Heart right ventricle (tissue), 16 donors: ENCODE measurements at regions not wholly inside any gene's neighbourhood (a gene's known extent, or its start where the extent isn't known, plus 50 kb on each side); places are given as distances from the start of the nearest gene placed in this dataset.

Experiments used
- ATAC-seq, 8 donors: fragments of 200-7000 bp; cut with Tn5 transposase; one replicate each; pipeline ENCODE4 v1.9.1; 2020; ENCODE audit warnings: mild to moderate bottlenecking in 8 of 8, moderate library complexity in 8 of 8, moderate number of reproducible peaks in 1 of 8
- DNase-seq, 2 donors: peaks; one replicate each; pipeline ENCODE4 v3.0.0-alpha.2; 2020
- H3K27ac ChIP-seq, 10 donors: fragments of 200-600 bp; sonication (generic) in 2 of 10; one replicate each; pipeline versions ENCODE4 v1.5.0 to v1.8.0; 2020 to 2022; ENCODE audit warnings: mild to moderate bottlenecking in 3 of 10
- H3K27me3 ChIP-seq, 7 donors: fragments of 200-600 bp; one replicate each; pipeline ENCODE4 v1.8.0; 2021 to 2022; ENCODE audit warnings: mild to moderate bottlenecking in 2 of 7
- H3K36me3 ChIP-seq, 9 donors: fragments of 200-600 bp; sonication (generic) in 1 of 9; one replicate each; pipeline versions ENCODE4 v1.5.0 to v1.8.0; 2020 to 2022; ENCODE audit warnings: mild to moderate bottlenecking in 2 of 9
- H3K4me1 ChIP-seq, 9 donors: fragments of 200-600 bp; sonication (generic) in 1 of 9; one replicate each; pipeline versions ENCODE4 v1.5.0 to v1.8.0; 2020 to 2022; ENCODE audit warnings: mild to moderate bottlenecking in 4 of 9
- H3K4me3 ChIP-seq, 10 donors: fragments of 200-600 bp; sonication (generic) in 2 of 10; one replicate each; pipeline versions ENCODE4 v1.5.0 to v1.8.0; 2020 to 2022; ENCODE audit warnings: mild to moderate bottlenecking in 7 of 10, moderate library complexity in 2 of 10
- H3K9me3 ChIP-seq, 11 donors: fragments of 200-600 bp in 10 of 11; sonication (generic) in 2 of 11; one replicate each; pipeline versions ENCODE4 v1.5.0 to v1.8.0; 2013 to 2022; ENCODE audit warnings: mild to moderate bottlenecking in 2 of 11, control low read depth in 1 of 11, moderate library complexity in 1 of 11
- WGBS, 2 donors: extraction: QIAGEN DNeasy Blood & Tissue Kit; methylation state at CpG; one replicate each; pipeline ENCODE4 v1.1.7; 2013; ENCODE audit warnings: inconsistent platforms in 1 of 2; 5-methylcytosine and 5-hydroxymethylcytosine counted together
- intact Hi-C, 10 donors: fragments of 100-400 bp; cut with DNase I; formaldehyde crosslinking; loops; one replicate each; pipeline versions ENCODE4 v1.11.1 to v1.14.2; 2022
- TF ChIP-seq, protein P1 (sequence below), 9 donors: fragments of 200-600 bp; sonication (generic) in 2 of 9; IDR thresholded peaks; one replicate each; pipeline versions ENCODE4 v1.5.0 to v1.8.0; 2021 to 2022; ENCODE audit warnings: antibody characterized with exemption in 9 of 9, mild to moderate bottlenecking in 5 of 9, moderate library complexity in 1 of 9
- donor health status: Arrhythmogenic right ventricular cardiomyopathy.
- donor health status: ischemic (EF 13 %, LVEDD 7.1; RV severe dilation, severe dysfunction).
- donor health status: healthy with polysubstance abuse.
- donor health status: DM: no; HTN: yes; CAD: no.
- donor health status: DM: no; HTN: no; CAD: no.
- donor health status: ischemic (EF 25% LVEDD 6.9; RV normal size, moderate dysfunction).
- donor health status: ischemic (EF 25% LVEDD 5.7; RV mildly dilated, moderate dysfunction).
- donor health status: healthy.
- donor health status: DM: yes; HTN: yes; CAD: no.
- donor health status: Ischemic cardiomyopathy.
- donor health status: ischemic (EF 35%, LVEDD 5.7; RV mildly dilated, moderate dysfunction).
- donor health status: nonischemic (EF 11% LVEDD 7.7; RV severe dilation, severe dysfunction).
- donor health status: DM: yes; HTN: yes; CAD: no.
- donor health status: PGD.
- donor health status: ischemic (EF 29% LVEDD 5.4; RV normal size, mild dysfunction).
- donor health status: nonischemic (EF 23%, LVEDD 6.1; RV moderate dilation, normal function).

DNA sequence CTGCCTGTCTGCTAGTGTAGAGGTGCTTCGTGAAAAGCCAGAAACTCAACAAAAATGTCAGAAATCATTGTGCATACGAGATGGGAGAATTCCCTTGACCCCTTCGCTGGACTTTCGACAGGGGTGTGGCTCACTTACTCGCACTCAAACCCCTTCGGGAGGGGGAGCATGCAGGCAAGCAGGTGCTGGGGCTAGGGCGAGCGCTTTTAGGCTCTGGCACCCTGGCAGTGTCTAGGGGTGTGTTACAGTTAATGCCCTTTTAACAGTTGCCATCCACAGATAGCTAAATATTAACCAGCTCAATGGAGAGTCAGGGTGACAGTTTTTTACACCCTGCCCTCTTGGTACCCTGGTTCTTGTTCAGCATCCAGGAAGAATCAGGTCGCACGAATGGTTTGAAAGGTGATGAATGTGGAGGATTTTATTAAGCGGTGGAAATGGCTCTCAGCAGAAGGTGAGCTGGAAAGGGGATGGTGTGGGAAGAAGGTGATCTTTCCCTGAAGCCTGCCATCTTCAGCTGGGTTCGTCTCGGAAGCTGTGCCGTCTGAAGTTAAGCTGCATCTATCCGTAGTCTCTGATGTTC, 59.6 kb upstream of the SHANK2 start:
- TF ChIP-seq, protein P1, sequence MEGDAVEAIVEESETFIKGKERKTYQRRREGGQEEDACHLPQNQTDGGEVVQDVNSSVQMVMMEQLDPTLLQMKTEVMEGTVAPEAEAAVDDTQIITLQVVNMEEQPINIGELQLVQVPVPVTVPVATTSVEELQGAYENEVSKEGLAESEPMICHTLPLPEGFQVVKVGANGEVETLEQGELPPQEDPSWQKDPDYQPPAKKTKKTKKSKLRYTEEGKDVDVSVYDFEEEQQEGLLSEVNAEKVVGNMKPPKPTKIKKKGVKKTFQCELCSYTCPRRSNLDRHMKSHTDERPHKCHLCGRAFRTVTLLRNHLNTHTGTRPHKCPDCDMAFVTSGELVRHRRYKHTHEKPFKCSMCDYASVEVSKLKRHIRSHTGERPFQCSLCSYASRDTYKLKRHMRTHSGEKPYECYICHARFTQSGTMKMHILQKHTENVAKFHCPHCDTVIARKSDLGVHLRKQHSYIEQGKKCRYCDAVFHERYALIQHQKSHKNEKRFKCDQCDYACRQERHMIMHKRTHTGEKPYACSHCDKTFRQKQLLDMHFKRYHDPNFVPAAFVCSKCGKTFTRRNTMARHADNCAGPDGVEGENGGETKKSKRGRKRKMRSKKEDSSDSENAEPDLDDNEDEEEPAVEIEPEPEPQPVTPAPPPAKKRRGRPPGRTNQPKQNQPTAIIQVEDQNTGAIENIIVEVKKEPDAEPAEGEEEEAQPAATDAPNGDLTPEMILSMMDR (IDR thresholded peaks at IDR 0.05), result no peak

DNA sequence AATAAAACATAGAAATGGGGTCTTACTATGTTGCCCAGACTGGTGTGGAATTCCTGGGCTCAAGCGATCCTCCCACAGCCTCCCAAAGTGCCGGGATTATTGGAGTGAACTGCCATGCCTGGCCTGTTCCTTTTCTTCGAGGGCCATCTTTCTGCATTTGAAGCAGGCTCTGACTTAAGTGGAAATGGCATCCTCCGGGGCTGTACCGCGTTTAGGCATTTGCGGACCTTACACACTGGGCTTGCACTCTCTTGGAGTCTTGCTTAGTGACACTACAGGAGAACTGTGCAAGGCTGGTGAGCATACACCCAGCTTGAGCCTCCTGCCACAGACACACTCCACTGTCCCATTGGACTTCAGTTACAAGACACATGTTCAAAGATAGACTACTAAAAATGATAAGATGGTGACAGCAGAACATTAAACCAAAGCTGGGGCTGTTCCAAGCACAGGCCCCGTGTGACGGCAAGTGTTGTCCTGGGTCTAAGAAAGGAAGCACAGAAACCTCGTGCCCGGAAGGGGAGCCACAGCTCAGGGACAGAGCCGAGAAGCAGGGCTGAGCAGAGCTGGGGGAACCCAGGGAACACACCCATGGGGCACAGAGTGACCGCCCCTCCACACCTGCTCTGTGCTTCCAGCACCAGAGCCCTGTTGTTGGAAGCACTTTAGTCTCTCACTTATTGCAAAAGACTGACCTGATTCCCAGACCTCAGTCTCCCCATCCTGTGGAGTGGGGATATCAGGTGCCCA, 59.0 kb upstream of the SHANK2 start:
- Histone ChIP-seq H3K4me1 (no peaks in the 10 kb centered on the region), H3K27ac (no peak overlapping the region), H3K27me3 (peaks cover 0 to 14% (median 5%) of the 10 kb centered on the region in 7 donors), H3K9me3 (peaks cover 0 to 11% (median 1%) of the 10 kb centered on the region in 11 donors), H3K36me3 (no peaks in the 10 kb centered on the region), H3K4me3 (no peak overlapping the region)
- no peak for DNase-seq
- TF ChIP-seq, protein P1 (IDR thresholded peaks at IDR 0.05), result no peak
- intact Hi-C loops, result no loop called here
- WGBS, 2 donors, result 78 to 82% methylated on average over 13 of the region's 13 CpGs
- ATAC-seq, result no peak

More for the DNA sequence above, 59.6 kb upstream of the SHANK2 start:
- WGBS, 2 donors, result 77 to 82% methylated on average over 15 of the region's 15 CpGs
- Histone ChIP-seq H3K4me1 (no peaks in the 10 kb centered on the region), H3K27me3 (peaks cover 0 to 14% (median 5%) of the 10 kb centered on the region in 7 donors), H3K4me3 (no peak overlapping the region), H3K27ac (no peak overlapping the region), H3K9me3 (peaks cover 0 to 17% (median 8%) of the 10 kb centered on the region in 11 donors), H3K36me3 (no peaks in the 10 kb centered on the region)
- intact Hi-C loops, result no loop called here
- DNase-seq (no peak), ATAC-seq (no peak)

DNA sequence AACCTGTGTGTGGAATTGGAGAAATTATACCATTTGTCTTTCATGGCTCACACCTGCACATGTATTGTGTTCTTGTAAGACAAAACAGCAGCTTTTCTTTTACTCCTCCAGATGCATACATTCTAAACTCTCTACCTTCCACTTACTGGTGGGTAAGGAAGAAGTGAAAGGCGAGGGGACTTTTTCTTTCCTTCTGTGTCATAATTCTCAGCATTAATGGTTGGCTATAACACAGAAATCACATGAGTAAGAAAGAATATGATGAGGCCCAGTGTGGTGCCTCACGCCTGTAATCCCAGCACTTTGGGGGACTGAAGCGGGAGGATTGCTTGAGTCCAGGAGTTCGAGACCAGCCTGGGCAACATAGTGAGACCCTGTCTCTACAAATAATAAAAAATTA, 57.8 kb upstream of the SHANK2 start:
- WGBS, 2 donors, result 82 to 89% methylated on average over 4 of the region's 4 CpGs
- intact Hi-C loops, result no loop called here

DNA sequence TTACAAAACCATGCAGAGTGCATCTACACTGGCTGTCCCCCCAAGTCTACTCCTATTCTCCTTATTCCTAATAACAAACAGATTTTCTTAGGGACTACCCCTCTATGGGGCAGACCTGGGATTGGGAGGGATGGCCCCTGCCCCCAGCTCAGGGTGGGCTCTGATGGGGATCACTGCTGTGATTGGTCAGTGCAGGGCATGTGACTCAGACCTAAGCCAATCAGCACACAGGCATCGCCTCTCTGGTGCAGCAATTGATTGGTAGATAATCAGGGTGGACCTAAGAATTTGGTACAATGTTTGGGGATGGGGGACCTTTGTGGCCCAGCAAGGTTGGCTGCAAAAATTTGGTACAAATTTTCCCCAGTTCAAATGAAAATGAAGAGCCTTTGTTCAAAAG, 57.2 kb upstream of the SHANK2 start:
- Histone ChIP-seq H3K4me1 (no peaks in the 10 kb centered on the region), H3K9me3 (peaks cover 0 to 4% (median 0%) of the 10 kb centered on the region in 11 donors), H3K36me3 (no peaks in the 10 kb centered on the region), H3K4me3 (no peak overlapping the region), H3K27ac (no peak overlapping the region), H3K27me3 (peaks cover 0 to 21% (median 5%) of the 10 kb centered on the region in 7 donors)
- 89 to 93% methylated on average over 1 of the region's 1 CpG for WGBS, 2 donors
- TF ChIP-seq, protein P1 (IDR thresholded peaks at IDR 0.05), result no peak
- ATAC-seq (no peak), DNase-seq (no peak)
- intact Hi-C loops, result no loop called here

More for the DNA sequence above, 57.8 kb upstream of the SHANK2 start:
- H3K4me3 ChIP-seq, result no peak overlapping the region
- DNase-seq (no peak), ATAC-seq (no peak)
- peaks cover 0 to 4% (median 0%) of the 10 kb centered on the region in 11 donors for H3K9me3 ChIP-seq
- H3K36me3 ChIP-seq, result no peaks in the 10 kb centered on the region
- no peak overlapping the region for H3K27ac ChIP-seq
- peaks cover 0 to 18% (median 5%) of the 10 kb centered on the region in 7 donors for H3K27me3 ChIP-seq
- H3K4me1 ChIP-seq, result no peaks in the 10 kb centered on the region
- TF ChIP-seq, protein P1 (IDR thresholded peaks at IDR 0.05), result no peak
